HG03108 (cell line): ENCODE measurements at regions not wholly inside any gene's neighbourhood (a gene's known extent, or its start where the extent isn't known, plus 50 kb on each side); places are given as distances from the start of the nearest gene placed in this dataset.
"Not testable (repeated sequence)": the region's sequence is repeated elsewhere in the genome, so short reads cannot be mapped to it uniquely, and the experiment has no call there.

Experiments
- ATAC-seq: cut with Tn5 transposase; IDR thresholded peaks from one replicate; pipeline ENCODE4 v1.9.1; 2021; ENCODE audit warnings: moderate library complexity; ENCODE audit not compliant: unreplicated experiment

GRCh38 chr20:30386099-30386498 is 871.4 kb upstream of the DEFB115 start:
- ATAC-seq = not testable (repeated sequence)

- ATAC-seq = not testable (repeated sequence)
Measured at GRCh38 chr20:30387823-30388222, 869.6 kb upstream of the DEFB115 start.

- not testable (repeated sequence) for ATAC-seq
Measured at GRCh38 chr20:30393523-30393922, 863.9 kb upstream of the DEFB115 start.

GRCh38 chr20:30397111-30397510 is 860.4 kb upstream of the DEFB115 start:
- ATAC-seq = not testable (repeated sequence)

GRCh38 chr20:30405061-30405460 is 852.4 kb upstream of the DEFB115 start:
- ATAC-seq = not testable (repeated sequence)

GRCh38 chr20:30405585-30405984 is 851.9 kb upstream of the DEFB115 start:
- ATAC-seq = not testable (repeated sequence)

GRCh38 chr20:30406370-30406769 is 851.1 kb upstream of the DEFB115 start:
- ATAC-seq = not testable (repeated sequence)

DNA sequence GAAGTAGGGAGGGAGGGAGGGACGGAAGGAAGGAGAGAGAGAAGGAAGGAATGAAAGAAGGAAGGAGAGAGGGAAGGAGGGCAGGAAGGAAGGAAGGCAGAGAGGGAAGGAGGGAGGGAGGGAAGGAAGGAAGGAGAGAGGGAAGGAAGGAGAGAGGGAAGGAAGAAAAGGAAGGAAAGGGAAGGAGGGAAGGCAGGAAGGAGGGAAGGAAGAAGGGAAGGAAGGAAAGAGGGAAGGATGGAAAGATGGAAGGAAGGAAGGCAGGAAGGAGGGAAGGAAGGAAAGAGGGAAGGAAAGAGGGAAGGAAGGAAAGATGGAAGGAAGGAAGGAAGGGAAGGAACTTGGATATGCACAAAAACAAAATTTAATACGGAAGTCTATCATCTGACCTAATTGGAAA is 844.5 kb upstream of the DEFB115 start:
- ATAC-seq = no peak

- ATAC-seq = not testable (repeated sequence)
Measured at GRCh38 chr20:30417387-30417786, 840.1 kb upstream of the DEFB115 start.

DNA sequence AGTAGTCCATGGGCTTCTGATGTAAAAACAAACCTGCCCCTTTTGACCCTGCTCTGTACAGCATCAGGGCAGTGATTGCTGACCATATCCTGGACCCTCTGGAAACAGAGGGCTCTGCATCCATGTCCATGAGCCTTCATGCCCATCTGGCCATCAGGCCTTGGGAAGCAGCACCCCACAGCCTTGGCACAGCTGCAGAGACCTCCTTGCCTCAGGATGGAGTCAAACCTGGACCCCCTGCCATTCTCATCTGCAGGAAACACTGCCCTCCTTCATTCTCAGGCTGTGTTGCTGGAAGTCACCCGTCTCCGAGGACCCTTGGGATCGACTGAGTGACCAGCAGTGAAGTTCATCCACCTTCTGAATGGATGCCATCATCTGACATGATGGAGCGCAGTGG is 839.1 kb upstream of the DEFB115 start:
- ATAC-seq = not testable (repeated sequence)

- ATAC-seq = no peak
Measured at GRCh38 chr20:30419466-30419865, 838.0 kb upstream of the DEFB115 start.

- not testable (repeated sequence) for ATAC-seq
Measured at GRCh38 chr20:30419871-30420420, 837.5 kb upstream of the DEFB115 start.
